ENCODE measurements at regions not wholly inside any gene's neighbourhood (a gene's known extent, or its start where the extent isn't known, plus 50 kb on each side); places are given as distances from the start of the nearest gene placed in this dataset.

GRCh38 chr6:137811121-137811915 lies 55.7 kb upstream of the TNFAIP3 start:
- TF ChIP-seq CTCF (IDR thresholded peaks at IDR 0.05 in 4 of 5, conservative IDR thresholded peaks at IDR 0.05 in 1 of 5) (no peak), POLR2A (IDR thresholded peaks at IDR 0.05) (peak; percentile 16 to 26)
